Ectodermal cell (in vitro differentiated cells): ENCODE measurements at regions not wholly inside any gene's neighbourhood (a gene's known extent, or its start where the extent isn't known, plus 50 kb on each side); places are given as distances from the start of the nearest gene placed in this dataset.

ENCODE experiments used
- H3K27ac ChIP-seq: 2 replicates; pipeline ENCODE4 v1.7.0; 2013; ENCODE audit warnings: mild to moderate bottlenecking, low read depth, low read length; ENCODE audit not compliant: insufficient read depth, poor library complexity, severe bottlenecking
- H3K27me3 ChIP-seq: 2 replicates; pipeline ENCODE4 v1.7.0; 2013; ENCODE audit warnings: mild to moderate bottlenecking, low read length; ENCODE audit not compliant: insufficient read depth, control insufficient read depth, poor library complexity, severe bottlenecking
- H3K36me3 ChIP-seq: one replicate; pipeline ENCODE4 v1.7.0; 2013; ENCODE audit warnings: low read length; ENCODE audit not compliant: control insufficient read depth, insufficient read depth
- H3K4me1 ChIP-seq: one replicate; pipeline ENCODE4 v1.7.0; 2013; ENCODE audit warnings: low read length; ENCODE audit not compliant: control insufficient read depth, insufficient read depth
- H3K4me3 ChIP-seq: 2 replicates; pipeline ENCODE4 v1.7.0; 2013; ENCODE audit warnings: low read depth, low read length, control low read depth; ENCODE audit not compliant: insufficient read depth
- H3K9me3 ChIP-seq: 2 replicates; pipeline ENCODE4 v1.7.0; 2013; ENCODE audit warnings: mild to moderate bottlenecking, low read length, moderate library complexity; ENCODE audit not compliant: control insufficient read depth
- WGBS, 2 experiments: methylation state at CpG; one replicate each; pipeline ENCODE4 v1.1.7; 2013; ENCODE audit warnings: missing lambda C conversion rate in 2 of 2; 5-methylcytosine and 5-hydroxymethylcytosine counted together

DNA sequence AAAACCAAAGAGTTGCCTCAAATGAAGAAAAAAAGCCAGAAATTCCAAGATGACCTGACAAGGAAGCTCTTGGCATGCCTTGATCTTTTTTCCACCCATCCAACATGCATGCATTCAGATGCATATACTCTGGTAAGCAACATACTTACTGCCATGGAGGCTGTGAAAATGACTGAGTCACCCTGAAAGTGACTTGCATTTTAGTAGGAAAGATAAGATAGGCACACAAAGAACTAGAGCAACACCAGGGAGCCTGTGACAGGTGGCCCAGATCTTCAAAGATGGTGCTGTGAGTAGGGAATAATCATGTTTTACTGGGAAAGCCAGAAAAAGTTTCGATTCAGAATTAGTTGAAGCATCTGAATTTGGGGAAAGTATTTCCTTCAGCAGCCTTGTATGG lies 185.1 kb upstream of the SLCO3A1 start:
- Histone ChIP-seq H3K4me3 (no peak overlapping the region), H3K27ac (no peak overlapping the region), H3K9me3 (no peaks in the 10 kb centered on the region), H3K4me1 (no peaks in the 10 kb centered on the region), H3K27me3 (no peaks in the 10 kb centered on the region), H3K36me3 (no peaks in the 10 kb centered on the region)
- 83 to 97% methylated on average over 1 of the region's 1 CpG for WGBS, 2 experiments

DNA sequence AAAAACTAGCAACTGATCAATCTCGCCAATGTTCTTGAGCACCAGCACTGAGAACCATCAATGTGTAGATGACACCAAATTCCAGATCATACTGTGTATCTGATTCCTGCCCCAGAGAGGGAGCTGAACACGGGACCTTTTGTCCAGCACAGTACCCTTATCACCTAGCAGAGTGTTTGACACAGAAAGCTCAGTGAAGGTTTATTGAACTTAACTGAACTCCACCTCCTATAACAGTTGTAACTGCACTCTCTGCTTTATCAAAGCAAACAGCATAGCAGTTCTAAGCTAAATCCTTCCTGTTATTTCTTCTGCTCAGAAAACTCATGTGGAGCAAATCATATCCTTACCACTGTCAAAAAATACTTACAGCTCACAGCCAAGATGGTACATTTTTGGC lies 183.4 kb upstream of the SLCO3A1 start:
- Histone ChIP-seq H3K4me1 (no peaks in the 10 kb centered on the region), H3K9me3 (no peaks in the 10 kb centered on the region), H3K36me3 (no peaks in the 10 kb centered on the region), H3K27me3 (no peaks in the 10 kb centered on the region), H3K4me3 (no peak overlapping the region), H3K27ac (no peak overlapping the region)
- WGBS, 2 experiments, result 90 to 92% methylated on average over 2 of the region's 2 CpGs

DNA sequence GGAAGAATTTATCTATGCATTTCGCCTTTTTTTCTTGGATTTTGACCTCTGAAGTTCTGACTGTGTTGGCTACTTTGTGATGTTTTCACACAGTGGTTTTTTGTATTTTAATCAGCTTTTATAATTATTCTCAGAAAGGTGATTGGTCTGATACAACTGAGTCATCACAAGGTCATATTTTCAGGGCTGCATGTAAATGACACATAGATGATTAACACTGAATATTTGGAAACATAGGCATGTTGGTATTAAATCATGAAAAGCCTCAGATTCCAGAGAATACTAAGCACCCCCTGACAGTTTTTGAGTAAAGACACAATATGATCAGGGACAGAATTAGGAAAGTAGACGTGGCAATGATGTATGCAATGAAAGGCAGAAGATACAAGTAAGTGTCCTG lies 175.5 kb upstream of the SLCO3A1 start:
- H3K4me1 ChIP-seq, result no peaks in the 10 kb centered on the region
- no peaks in the 10 kb centered on the region for H3K27me3 ChIP-seq
- no peaks in the 10 kb centered on the region for H3K9me3 ChIP-seq
- WGBS, 2 experiments, result 98 to 99% methylated on average over 2 of the region's 2 CpGs
- H3K36me3 ChIP-seq, result no peaks in the 10 kb centered on the region
- H3K27ac ChIP-seq, result no peak overlapping the region
- no peak overlapping the region for H3K4me3 ChIP-seq

DNA sequence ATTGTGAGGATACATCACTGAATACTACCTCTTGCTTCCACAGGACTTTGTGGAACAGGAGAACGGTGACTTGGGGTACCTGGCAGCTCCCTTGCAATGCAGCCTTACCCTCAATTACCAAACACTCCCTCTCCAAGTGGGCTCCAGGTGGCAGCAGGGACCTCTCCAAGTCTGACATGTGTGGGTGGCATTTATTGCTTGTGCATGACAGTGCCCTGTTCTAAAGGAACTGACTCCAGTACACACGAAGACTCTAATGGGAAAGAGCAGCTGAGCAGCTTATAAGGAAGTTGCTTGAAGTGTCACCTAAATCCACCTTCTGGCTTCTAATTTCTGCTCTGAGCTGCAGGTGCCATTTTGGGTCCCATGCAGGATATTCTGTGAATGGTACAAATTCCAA lies 174.1 kb upstream of the SLCO3A1 start:
- H3K4me3 ChIP-seq, result no peak overlapping the region
- H3K9me3 ChIP-seq, result no peaks in the 10 kb centered on the region
- H3K4me1 ChIP-seq, result no peaks in the 10 kb centered on the region
- H3K27ac ChIP-seq, result no peak overlapping the region
- H3K36me3 ChIP-seq, result no peaks in the 10 kb centered on the region
- WGBS, 2 experiments, result 91 to 94% methylated on average over 2 of the region's 2 CpGs
- no peaks in the 10 kb centered on the region for H3K27me3 ChIP-seq

DNA sequence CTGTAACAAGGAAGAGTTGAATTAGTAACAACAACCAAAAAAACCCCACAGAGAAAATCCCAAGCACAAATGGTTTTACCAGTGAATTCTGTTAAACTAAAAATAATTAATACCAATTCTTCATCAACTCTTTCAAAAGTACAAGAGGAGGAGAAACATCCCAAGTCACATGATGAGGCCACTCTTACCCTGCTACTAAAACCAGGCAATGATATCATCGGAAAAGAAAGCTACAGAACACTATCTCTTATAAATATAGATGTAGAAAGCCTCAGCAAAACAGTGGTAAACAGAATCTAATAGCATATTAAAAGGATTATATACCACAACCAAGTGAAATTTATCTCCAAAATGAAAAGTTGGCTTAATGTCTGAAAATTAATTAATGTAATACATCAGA lies 168.1 kb upstream of the SLCO3A1 start:
- H3K4me3 ChIP-seq, result no peak overlapping the region
- no peaks in the 10 kb centered on the region for H3K36me3 ChIP-seq
- no peaks in the 10 kb centered on the region for H3K4me1 ChIP-seq
- H3K27me3 ChIP-seq, result no peaks in the 10 kb centered on the region
- no peaks in the 10 kb centered on the region for H3K9me3 ChIP-seq
- 100% methylated on average over 1 of the region's 1 CpG; no CpG with 5 or more reads in 1 of the 2 experiments for WGBS, 2 experiments
- H3K27ac ChIP-seq, result no peak overlapping the region

DNA sequence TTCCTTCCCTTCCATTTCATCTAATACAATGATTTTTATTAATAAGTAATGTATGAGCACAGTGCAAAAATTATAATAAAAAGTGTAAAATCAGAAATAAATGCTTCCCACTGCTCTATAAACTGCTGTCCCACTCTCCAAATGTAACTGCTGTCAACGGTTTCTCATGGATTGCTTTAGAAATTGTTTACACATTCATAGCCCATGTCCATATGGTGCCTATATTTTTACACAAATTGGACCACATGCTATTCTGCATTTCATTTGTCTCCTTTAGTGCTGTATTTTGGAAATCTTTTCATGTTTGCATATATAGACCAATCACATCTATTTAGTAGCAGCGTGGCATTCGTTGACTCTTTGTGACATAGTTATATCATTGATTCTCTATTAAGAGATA lies 164.7 kb upstream of the SLCO3A1 start:
- Histone ChIP-seq H3K27ac (no peak overlapping the region), H3K9me3 (no peaks in the 10 kb centered on the region), H3K4me3 (no peak overlapping the region), H3K27me3 (no peaks in the 10 kb centered on the region), H3K4me1 (no peaks in the 10 kb centered on the region), H3K36me3 (no peaks in the 10 kb centered on the region)
- WGBS, 2 experiments, result 95 to 96% methylated on average over 1 of the region's 3 CpGs

DNA sequence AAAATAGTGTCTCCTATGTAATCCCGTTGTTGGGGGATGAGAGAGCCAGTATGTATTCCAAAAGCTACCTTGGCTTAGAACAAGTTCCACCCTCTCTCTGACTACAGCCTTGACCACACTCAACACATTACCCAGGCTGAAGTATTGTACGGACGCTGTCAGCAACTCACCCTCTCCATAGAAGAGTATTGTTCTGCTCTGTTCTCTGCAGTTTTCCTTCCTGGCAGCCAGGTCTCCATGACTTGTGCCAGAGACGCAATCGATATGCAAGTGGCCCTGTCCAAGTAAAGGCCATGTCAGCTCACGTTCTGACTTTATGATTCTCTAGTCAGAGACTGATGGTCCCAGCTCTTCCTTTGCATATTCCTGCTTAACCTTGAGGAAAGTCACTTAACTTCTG lies 164.1 kb upstream of the SLCO3A1 start:
- H3K36me3 ChIP-seq, result no peaks in the 10 kb centered on the region
- no peak overlapping the region for H3K4me3 ChIP-seq
- H3K9me3 ChIP-seq, result no peaks in the 10 kb centered on the region
- peaks cover 5% of the 10 kb centered on the region for H3K4me1 ChIP-seq
- H3K27ac ChIP-seq, result no peak overlapping the region
- WGBS, 2 experiments, result 93 to 94% methylated on average over 6 of the region's 6 CpGs
- no peaks in the 10 kb centered on the region for H3K27me3 ChIP-seq

DNA sequence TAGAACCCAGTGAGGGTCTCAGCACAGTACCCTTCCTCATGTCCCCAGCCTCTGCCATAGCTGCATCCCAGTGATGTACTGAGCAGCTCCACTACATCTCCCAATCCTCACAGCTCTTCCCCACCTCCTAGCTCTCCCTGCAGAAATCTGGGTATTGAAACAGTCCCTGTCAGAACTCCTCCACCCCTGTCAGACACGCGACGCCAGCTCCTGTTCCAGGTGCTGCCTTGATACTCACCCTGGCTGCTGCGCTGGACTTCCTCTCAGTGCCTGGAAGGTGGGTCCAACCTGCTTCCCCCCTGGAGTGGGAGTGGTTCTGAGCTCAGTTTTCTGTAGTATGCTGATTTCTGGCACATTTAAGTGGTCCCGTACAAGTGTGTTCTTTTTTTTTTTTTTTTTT lies 160.9 kb upstream of the SLCO3A1 start:
- Histone ChIP-seq H3K4me1 (peaks cover 12% of the 10 kb centered on the region), H3K9me3 (no peaks in the 10 kb centered on the region), H3K4me3 (no peak overlapping the region), H3K36me3 (no peaks in the 10 kb centered on the region), H3K27me3 (no peaks in the 10 kb centered on the region), H3K27ac (no peak overlapping the region)
- WGBS, 2 experiments, result 97% methylated on average over 5 of the region's 5 CpGs

DNA sequence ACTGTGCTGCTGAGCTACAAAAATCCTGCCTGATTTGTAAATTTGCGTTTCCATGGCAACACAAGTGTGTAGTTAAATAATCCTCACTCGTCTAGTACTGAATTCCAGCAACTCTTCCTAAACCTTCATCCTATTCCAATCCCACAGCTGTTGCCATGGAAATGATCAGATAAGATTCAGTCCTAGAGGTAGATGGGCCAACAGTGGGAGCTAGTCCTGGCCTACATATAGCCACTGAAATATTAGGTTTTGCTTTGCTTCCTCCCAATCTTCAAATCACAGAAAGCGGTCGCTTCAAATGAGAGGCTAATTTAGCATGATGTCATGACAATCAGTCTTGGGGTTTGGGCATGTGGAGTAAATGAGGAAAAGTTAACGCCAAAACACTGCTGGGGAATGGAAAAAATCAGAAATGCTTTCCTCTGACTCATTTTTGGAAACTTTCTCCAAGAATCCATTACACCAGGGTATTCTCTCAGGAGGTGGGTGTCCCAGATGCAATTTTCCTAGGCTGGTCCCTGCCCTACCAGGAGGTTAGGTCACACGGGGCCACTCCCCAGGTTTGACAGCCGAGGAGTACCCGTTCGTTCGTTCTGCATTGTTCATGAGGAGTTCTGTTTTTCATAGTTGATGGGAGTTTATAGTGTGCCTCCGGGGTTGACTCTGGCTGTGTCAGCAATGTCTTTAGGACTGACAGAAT lies 159.2 kb upstream of the SLCO3A1 start:
- 88 to 89% methylated on average over 11 of the region's 11 CpGs for WGBS, 2 experiments
- Histone ChIP-seq H3K27ac (no peak overlapping the region), H3K4me3 (no peak overlapping the region), H3K36me3 (no peaks in the 10 kb centered on the region), H3K4me1 (peaks cover 12% of the 10 kb centered on the region), H3K27me3 (no peaks in the 10 kb centered on the region), H3K9me3 (no peaks in the 10 kb centered on the region)

DNA sequence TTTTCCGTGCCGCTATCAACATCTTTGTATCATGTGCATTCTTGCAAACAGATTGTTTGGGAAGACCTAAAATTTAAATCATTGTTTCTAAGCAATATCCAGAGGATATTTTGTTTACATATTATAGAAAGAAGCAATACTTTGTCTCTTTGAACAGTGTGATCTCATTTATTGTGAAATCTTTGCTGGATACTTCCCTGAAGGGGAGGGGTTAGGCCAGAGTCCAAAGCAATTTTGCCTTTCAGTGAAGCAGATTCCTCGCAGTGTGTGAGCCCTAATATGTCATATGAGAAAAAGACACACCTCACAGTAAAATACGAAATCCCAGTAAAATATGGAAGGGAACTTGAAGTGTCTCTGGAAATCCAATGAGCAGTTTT lies 158.7 kb upstream of the SLCO3A1 start:
- 96 to 98% methylated on average over 4 of the region's 4 CpGs for WGBS, 2 experiments
- Histone ChIP-seq H3K27ac (no peak overlapping the region), H3K27me3 (no peaks in the 10 kb centered on the region), H3K36me3 (no peaks in the 10 kb centered on the region), H3K4me1 (peaks cover 12% of the 10 kb centered on the region), H3K9me3 (no peaks in the 10 kb centered on the region), H3K4me3 (no peak overlapping the region)

DNA sequence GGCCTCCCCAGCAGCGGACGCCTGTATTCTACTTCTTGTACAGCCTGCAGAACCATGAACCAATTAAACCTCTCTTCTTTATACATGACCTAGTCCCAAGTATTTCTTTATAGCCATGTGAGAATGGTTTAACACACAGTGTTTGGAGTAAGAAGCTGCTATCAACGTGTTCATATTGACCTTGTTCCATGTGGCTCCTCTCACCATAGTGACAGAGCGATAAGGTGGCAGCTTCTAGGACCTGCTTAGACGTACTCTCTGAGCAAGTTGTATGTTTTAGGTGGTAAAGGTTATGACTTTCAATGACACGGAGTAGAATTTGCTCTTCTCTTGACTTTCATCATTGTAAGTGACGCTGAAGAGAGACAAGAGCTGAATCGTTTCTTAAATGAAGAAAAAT lies 157.7 kb upstream of the SLCO3A1 start:
- H3K36me3 ChIP-seq, result no peaks in the 10 kb centered on the region
- H3K9me3 ChIP-seq, result no peaks in the 10 kb centered on the region
- 95 to 99% methylated on average over 8 of the region's 8 CpGs for whole genome bisulfite sequencing, 2 experiments
- H3K4me1 ChIP-seq, result peaks cover 12% of the 10 kb centered on the region
- H3K27me3 ChIP-seq, result no peaks in the 10 kb centered on the region
- H3K4me3 ChIP-seq, result no peak overlapping the region
- H3K27ac ChIP-seq, result no peak overlapping the region
